Renal cortex interstitium (tissue), 11 donors: ENCODE measurements at regions not wholly inside any gene's neighbourhood (a gene's known extent, or its start where the extent isn't known, plus 50 kb on each side); places are given as distances from the start of the nearest gene placed in this dataset.
A peak's percentile ranks its signal among the peaks of the same experiment; 100 is the strongest.

ENCODE experiments used
- DNase-seq, 11 donors: peaks; one replicate each; pipeline ENCODE4 v3.0.0-alpha.2; 2013; ENCODE audit warnings: low read depth in 9 of 11, low spot score in 4 of 11; ENCODE audit errors: extremely low read depth in 1 of 11

GRCh38 chr5:4704951-4705350 is 435.2 kb upstream of the ADAMTS16 start:
- no peak for DNase-seq

DNA sequence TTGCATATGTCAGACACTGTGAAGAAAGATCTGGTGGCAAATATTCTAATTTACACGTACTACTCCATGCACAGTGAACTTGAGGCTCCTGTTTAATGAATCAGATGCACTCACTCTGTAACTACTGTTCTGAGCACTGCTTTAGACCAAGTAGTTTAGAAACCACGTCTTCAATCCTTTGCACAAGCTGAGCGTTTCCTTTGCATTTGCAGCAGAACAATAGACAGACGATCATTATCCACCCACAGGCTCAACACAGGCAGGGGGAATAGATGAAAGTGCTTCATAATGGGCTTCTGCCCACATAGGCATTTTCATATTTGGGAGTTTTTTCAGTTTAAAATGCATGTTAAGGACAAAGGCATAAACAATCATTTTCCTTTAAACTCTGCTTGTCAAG is 423.3 kb upstream of the ADAMTS16 start:
- no peak for DNase-seq

- DNase-seq = no peak
These were observed 422.7 kb upstream of the ADAMTS16 start for GRCh38 chr5:4717446-4717845.

GRCh38 chr5:4720831-4721230 is 419.3 kb upstream of the ADAMTS16 start:
- DNase-seq = no peak

DNA sequence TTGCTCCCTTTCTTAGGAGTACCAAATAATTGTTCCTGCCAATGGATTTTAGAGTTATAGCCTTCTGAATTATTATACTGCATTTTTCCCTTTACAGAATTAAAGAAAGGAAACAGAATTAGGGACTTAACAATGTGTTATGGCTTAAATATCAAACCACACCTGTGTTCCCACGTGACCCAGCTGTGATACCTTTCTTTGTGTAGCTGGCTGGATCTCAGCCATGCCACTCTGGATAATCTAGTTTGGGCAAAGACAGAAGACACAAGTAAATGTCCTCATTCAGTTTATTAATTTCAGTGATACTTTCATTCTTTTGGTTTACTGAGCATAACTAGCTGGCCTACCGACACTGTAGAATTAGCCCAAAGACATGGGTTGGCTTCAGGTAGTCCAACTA is 417.2 kb upstream of the ADAMTS16 start:
- DNase-seq = no peak

- DNase-seq = no peak
These were observed 414.5 kb upstream of the ADAMTS16 start for GRCh38 chr5:4725594-4725993.

DNA sequence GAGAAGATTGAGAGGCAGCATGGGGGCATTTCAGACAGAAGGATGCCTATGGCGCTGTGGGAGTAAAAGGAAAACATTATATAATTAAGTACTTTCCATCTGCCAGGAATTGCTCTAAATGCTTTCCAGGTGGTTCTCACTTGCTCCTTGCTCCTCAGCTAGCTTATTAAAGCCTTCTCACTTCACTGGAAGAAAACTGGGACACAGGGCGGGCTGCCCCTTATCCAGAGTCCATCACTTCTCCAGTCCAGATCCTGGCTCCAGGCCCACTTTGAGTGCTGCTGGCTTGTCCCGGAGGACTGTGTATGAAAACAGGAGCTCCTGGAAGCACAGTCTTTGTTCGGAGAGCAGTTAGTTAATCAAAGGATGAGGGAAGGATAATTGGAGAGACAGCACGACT is 409.9 kb upstream of the ADAMTS16 start:
- DNase-seq = peak in 1 of 11 donors; percentile 15

DNA sequence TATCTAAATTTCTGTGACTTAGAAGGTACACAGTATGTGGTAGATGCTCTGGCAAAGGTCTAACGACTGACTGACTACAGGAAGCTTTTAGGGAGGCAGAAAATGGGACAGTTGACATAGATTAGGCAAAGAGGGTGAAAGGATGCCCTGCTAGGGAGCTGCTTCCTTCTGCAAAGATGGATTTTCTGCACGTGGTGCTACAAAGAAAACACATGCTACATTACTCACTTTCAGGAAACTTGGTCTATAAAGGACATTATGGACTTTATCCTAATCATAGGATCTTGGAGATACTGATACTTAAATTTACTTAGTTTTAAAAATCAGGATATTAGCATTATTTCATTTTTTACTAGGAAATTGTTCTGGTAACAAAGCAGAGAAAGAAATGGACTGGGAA is 405.8 kb upstream of the ADAMTS16 start:
- no peak for DNase-seq

- DNase-seq = no peak
These were observed 404.9 kb upstream of the ADAMTS16 start for GRCh38 chr5:4735261-4735660.

DNA sequence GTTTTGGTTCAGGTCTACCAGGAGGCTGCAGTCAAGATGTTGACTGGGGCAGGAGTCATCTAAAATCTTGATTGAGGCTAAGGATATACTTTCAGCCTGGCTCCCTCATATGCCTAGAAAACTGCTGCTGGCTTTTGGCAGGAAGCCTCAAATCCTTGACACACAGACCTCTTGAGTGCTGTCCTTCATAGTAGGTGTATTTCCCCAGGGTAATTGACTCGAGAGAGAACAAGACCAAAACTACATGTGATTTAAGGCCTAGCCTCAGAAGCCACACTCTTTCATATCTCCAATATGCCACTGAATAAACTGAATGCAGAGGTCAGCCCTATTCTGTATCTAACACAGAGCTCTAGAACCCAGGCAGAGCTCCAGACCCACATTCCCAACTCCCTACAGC is 402.3 kb upstream of the ADAMTS16 start:
- no peak for DNase-seq

DNA sequence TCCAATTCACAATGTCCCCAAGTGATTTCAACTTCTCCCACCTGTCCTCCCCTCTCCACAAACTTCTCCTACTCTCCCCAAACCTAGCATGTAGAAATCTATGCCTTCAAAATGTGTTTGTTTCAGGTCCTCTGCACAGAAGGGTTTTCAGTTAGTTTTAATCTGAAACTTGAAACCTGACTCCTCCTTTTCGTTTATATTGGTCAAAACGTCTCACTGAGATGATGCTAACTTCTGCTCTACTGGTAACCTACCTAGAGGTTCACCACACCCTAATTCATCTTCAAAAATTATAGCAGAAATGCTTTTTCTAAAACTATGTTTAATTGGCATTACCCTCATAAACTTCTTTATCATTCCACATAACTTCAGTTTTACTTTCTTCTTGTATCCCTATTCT is 401.8 kb upstream of the ADAMTS16 start:
- DNase-seq = no peak

GRCh38 chr5:4740156-4740555 is 400.0 kb upstream of the ADAMTS16 start:
- DNase-seq = no peak

DNA sequence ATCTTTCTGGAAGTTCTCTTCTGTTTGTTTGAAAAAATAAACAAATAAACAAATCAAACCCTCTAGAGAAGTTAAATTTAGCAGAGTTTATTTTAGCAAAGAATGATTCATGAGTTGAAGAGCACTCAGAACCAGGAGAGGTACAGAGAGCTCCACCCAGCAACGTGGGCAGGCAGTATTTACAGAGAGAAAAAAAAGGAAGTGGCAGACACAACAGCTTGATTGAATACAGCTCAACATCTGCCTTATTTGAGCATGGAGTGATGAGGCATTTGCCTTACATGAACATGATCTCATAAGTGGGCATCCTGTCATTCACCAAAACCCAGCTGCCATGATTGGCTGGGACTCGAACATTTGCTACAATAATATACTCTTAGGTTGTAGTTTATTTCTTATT is 381.6 kb upstream of the ADAMTS16 start:
- no peak for DNase-seq

DNA sequence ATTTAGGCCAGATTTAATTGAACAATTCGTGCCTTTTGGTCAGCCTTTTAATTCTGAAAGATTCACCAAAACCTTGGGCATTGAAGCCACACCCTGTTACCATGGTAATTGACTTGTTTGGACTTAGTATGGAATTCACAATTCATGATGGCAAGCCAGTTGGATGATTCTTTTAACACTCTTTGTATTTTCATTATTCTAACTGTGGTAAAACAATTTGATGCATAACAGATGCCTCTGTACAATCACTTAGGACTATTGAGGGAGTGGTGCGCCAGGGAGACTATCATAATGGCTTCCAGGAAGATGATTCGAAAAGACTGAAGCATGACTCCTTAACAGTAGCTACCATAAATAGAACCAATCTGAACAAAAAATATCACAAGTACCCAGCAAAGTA is 381.1 kb upstream of the ADAMTS16 start:
- DNase-seq = no peak

DNA sequence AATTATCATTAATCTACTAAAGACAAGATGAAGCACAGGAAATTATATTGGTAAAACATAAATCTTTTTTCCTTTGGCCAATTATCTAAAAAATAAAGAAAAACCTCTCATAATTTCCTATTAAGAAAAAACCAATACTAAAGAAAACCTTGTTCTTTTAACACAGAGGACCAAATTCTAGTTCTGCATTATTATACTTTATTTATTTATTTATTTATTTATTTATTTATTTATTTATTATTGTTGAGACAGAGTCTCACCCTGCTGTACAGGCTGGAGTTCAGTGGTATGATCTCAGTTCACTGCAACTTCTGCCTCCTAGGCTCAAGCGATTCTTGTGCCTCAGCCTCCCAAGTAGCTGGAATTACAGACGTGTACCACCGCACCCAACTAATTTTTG is 377.8 kb upstream of the ADAMTS16 start:
- DNase-seq = no peak

GRCh38 chr5:4765411-4765810 is 374.7 kb upstream of the ADAMTS16 start:
- DNase-seq = no peak

- no peak for DNase-seq
These were observed 374.0 kb upstream of the ADAMTS16 start for GRCh38 chr5:4766101-4766500.

- DNase-seq = peak in 1 of 11 donors; percentile 3
These were observed 367.5 kb upstream of the ADAMTS16 start for GRCh38 chr5:4772591-4772990.

- DNase-seq = no peak
These were observed 366.3 kb upstream of the ADAMTS16 start for GRCh38 chr5:4773827-4774317.

- DNase-seq = no peak
These were observed 362.7 kb upstream of the ADAMTS16 start for GRCh38 chr5:4777435-4777834.

- DNase-seq = no peak
These were observed 359.5 kb upstream of the ADAMTS16 start for GRCh38 chr5:4780633-4781032.

- DNase-seq = peak in 2 of 11 donors; percentile 4
These were observed 358.8 kb upstream of the ADAMTS16 start for GRCh38 chr5:4781299-4781698.
